ENCODE measurements at regions not wholly inside any gene's neighbourhood (a gene's known extent, or its start where the extent isn't known, plus 50 kb on each side); places are given as distances from the start of the nearest gene placed in this dataset.

DNA sequence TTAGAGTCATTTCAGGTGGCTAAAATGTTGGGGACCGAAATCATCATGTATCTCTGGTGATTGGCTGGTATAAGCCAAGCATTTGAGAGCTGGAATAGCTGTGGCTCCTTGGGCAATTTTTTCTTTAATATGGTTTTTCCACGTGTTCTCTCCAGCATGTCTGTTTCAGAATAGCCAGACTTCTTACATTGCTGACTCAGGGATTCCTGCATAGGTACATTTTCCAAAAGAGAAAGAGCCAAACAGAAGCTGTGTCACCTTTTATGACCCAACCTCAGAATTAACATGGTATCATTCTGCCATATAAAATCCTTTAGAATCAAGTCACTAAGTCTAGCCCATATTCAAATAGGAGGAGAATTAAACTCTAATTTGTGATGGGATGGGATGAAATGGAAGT lies 74.8 kb upstream of the TSLP start:
- no peak overlapping the region for H3K27ac ChIP-seq
- H3K36me3 ChIP-seq (ENCODE audit: low read depth) = no peaks in the 10 kb centered on the region
- no peak overlapping the region for H3K4me3 ChIP-seq
- H3K79me2 ChIP-seq (ENCODE audit: low read depth) = no peaks in the 10 kb centered on the region
- no peak for DNase-seq
- no peaks in the 10 kb centered on the region for H3K27me3 ChIP-seq (ENCODE audit: insufficient read depth, low read depth)
- no TSS peak for BruUV-seq (replicated peaks)
- POLR2A ChIA-PET (ENCODE audit: unreplicated experiment) = no interaction called here
- no peak overlapping the region for H3K4me2 ChIP-seq
- H4K20me1 ChIP-seq (ENCODE audit: insufficient read depth) = no peaks in the 10 kb centered on the region
- TF ChIP-seq, protein P1, sequence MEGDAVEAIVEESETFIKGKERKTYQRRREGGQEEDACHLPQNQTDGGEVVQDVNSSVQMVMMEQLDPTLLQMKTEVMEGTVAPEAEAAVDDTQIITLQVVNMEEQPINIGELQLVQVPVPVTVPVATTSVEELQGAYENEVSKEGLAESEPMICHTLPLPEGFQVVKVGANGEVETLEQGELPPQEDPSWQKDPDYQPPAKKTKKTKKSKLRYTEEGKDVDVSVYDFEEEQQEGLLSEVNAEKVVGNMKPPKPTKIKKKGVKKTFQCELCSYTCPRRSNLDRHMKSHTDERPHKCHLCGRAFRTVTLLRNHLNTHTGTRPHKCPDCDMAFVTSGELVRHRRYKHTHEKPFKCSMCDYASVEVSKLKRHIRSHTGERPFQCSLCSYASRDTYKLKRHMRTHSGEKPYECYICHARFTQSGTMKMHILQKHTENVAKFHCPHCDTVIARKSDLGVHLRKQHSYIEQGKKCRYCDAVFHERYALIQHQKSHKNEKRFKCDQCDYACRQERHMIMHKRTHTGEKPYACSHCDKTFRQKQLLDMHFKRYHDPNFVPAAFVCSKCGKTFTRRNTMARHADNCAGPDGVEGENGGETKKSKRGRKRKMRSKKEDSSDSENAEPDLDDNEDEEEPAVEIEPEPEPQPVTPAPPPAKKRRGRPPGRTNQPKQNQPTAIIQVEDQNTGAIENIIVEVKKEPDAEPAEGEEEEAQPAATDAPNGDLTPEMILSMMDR (conservative IDR thresholded peaks at IDR 0.05) = no peak
- no peak for TF ChIP-seq EZH2 (IDR thresholded peaks at IDR 0.05; ENCODE audit: low read depth)
- CTCF ChIA-PET = no interaction called here
- no peaks in the 10 kb centered on the region for H3K9me2 ChIP-seq (ENCODE audit: insufficient read depth)
- no peaks in the 10 kb centered on the region for H3F3A ChIP-seq (ENCODE audit: insufficient read depth, low read depth)
- H2AFZ ChIP-seq = no peak overlapping the region
- intact Hi-C loops (cut with micrococcal nuclease; ENCODE audit: unreplicated experiment) = no loop called here
- no peaks in the 10 kb centered on the region for H3K9me3 ChIP-seq (ENCODE audit: insufficient read depth, low read depth)
- H3K4me1 ChIP-seq (replicated peaks; ENCODE audit: insufficient read depth) = no peaks in the 10 kb centered on the region

DNA sequence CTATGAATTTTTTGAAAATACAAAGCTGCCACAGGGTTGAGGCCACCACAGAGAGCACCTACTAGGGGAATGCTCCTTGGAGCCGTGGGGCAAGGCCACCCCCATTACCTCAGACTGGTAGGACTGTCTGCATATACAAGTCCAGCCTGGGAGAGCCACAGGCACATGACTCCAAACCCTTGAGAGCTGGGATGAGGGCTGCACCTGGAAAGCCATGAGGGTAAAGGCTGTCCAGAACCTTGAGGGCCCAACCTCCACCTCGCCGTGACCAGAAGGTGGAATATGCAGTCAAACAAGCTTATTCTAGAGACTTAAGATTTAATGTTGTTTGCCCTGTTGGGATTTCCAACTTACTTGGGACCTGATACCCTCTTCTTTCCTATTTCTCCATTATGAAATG lies 69.5 kb upstream of the TSLP start:
- no peaks in the 10 kb centered on the region for H3K9me3 ChIP-seq (ENCODE audit: insufficient read depth, low read depth)
- CTCF ChIA-PET = no interaction called here
- H2AFZ ChIP-seq = no peak overlapping the region
- no TSS peak for BruUV-seq (replicated peaks)
- no peaks in the 10 kb centered on the region for H3K27me3 ChIP-seq (ENCODE audit: insufficient read depth, low read depth)
- no peak for DNase-seq
- no peak overlapping the region for H3K4me3 ChIP-seq
- TF ChIP-seq, protein P1 (conservative IDR thresholded peaks at IDR 0.05) = no peak
- TF ChIP-seq EZH2 (IDR thresholded peaks at IDR 0.05; ENCODE audit: low read depth) = no peak
- no peak overlapping the region for H3K27ac ChIP-seq
- no peaks in the 10 kb centered on the region for H3K36me3 ChIP-seq (ENCODE audit: low read depth)
- POLR2A ChIA-PET (ENCODE audit: unreplicated experiment) = no interaction called here
- H4K20me1 ChIP-seq (ENCODE audit: insufficient read depth) = no peaks in the 10 kb centered on the region
- H3K79me2 ChIP-seq (ENCODE audit: low read depth) = no peaks in the 10 kb centered on the region
- no peak overlapping the region for H3K4me2 ChIP-seq
- H3F3A ChIP-seq (ENCODE audit: insufficient read depth, low read depth) = no peaks in the 10 kb centered on the region
- no peaks in the 10 kb centered on the region for H3K9me2 ChIP-seq (ENCODE audit: insufficient read depth)
- no peaks in the 10 kb centered on the region for H3K4me1 ChIP-seq (replicated peaks; ENCODE audit: insufficient read depth)
- intact Hi-C loops (cut with micrococcal nuclease; ENCODE audit: unreplicated experiment) = no loop called here

DNA sequence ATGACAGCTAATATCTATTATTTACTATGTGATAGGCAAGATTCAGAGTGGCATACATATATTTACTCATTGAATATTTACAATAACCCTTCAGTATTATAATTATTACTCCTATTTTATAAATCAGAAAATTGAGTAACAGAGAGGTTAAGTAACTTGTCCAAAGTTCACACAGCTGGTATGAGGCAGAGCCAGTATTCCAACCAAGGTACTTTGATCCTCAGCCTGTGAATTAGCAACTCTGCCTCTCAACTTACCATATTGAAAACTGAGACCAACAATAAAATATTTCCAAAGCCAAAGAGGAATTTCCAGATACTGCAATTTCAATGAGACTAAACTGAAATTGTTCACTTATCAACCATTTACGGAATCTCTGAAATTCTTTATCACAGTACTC lies 67.9 kb upstream of the TSLP start:
- BruUV-seq (replicated peaks) = no TSS peak
- no peak overlapping the region for H3K4me2 ChIP-seq
- no peaks in the 10 kb centered on the region for H3F3A ChIP-seq (ENCODE audit: insufficient read depth, low read depth)
- no peaks in the 10 kb centered on the region for H3K79me2 ChIP-seq (ENCODE audit: low read depth)
- TF ChIP-seq, protein P1 (conservative IDR thresholded peaks at IDR 0.05) = no peak
- TF ChIP-seq EZH2 (IDR thresholded peaks at IDR 0.05; ENCODE audit: low read depth) = no peak
- H3K27ac ChIP-seq = no peak overlapping the region
- DNase-seq = no peak
- no peaks in the 10 kb centered on the region for H3K9me2 ChIP-seq (ENCODE audit: insufficient read depth)
- no peak overlapping the region for H2AFZ ChIP-seq
- no peaks in the 10 kb centered on the region for H3K27me3 ChIP-seq (ENCODE audit: insufficient read depth, low read depth)
- no peaks in the 10 kb centered on the region for H3K4me1 ChIP-seq (replicated peaks; ENCODE audit: insufficient read depth)
- POLR2A ChIA-PET (ENCODE audit: unreplicated experiment) = no interaction called here
- no peak overlapping the region for H3K4me3 ChIP-seq
- H3K36me3 ChIP-seq (ENCODE audit: low read depth) = no peaks in the 10 kb centered on the region
- intact Hi-C loops (cut with micrococcal nuclease; ENCODE audit: unreplicated experiment) = no loop called here
- no peaks in the 10 kb centered on the region for H3K9me3 ChIP-seq (ENCODE audit: insufficient read depth, low read depth)
- CTCF ChIA-PET = no interaction called here
- H4K20me1 ChIP-seq (ENCODE audit: insufficient read depth) = no peaks in the 10 kb centered on the region
